ENCODE measurements at regions not wholly inside any gene's neighbourhood (a gene's known extent, or its start where the extent isn't known, plus 50 kb on each side); places are given as distances from the start of the nearest gene placed in this dataset.

- TF ChIP-seq CTCF (optimal IDR thresholded peaks at IDR 0.05 in 1 of 3, IDR thresholded peaks at IDR 0.05 in 1 of 3, conservative IDR thresholded peaks at IDR 0.05 in 1 of 3; ENCODE audit: extremely low read depth in 1 of 3, insufficient read depth in 2 of 3, low read length in 3 of 3) (no peak), EZH2 (IDR thresholded peaks at IDR 0.05; ENCODE audit: low read length) (no peak)
These were observed 201.6 kb upstream of the KLF6 start for GRCh38 chr10:3986493-3987142.

Measured in keratinocyte (primary cell).